Muscle layer of duodenum (tissue), 2 donors: ENCODE measurements at regions not wholly inside any gene's neighbourhood (a gene's known extent, or its start where the extent isn't known, plus 50 kb on each side); places are given as distances from the start of the nearest gene placed in this dataset.

ENCODE experiments used
- H3K27ac ChIP-seq: one replicate; pipeline ENCODE4 v1.7.0; 2013; ENCODE audit warnings: mild to moderate bottlenecking, low read length
- H3K27me3 ChIP-seq: one replicate; pipeline ENCODE4 v1.7.0; 2013; ENCODE audit warnings: low read depth, mild to moderate bottlenecking, control low read depth, low read length
- H3K36me3 ChIP-seq, 2 donors: one replicate each; pipeline ENCODE4 v1.7.0; 2013; ENCODE audit warnings: low read length in 2 of 2, control low read depth in 1 of 2, mild to moderate bottlenecking in 1 of 2; ENCODE audit not compliant: insufficient read depth in 2 of 2, control insufficient read depth in 1 of 2
- H3K4me1 ChIP-seq, 2 donors: one replicate each; pipeline ENCODE4 v1.7.0; 2013; ENCODE audit warnings: low read length in 2 of 2, mild to moderate bottlenecking in 2 of 2, control low read depth in 1 of 2, moderate library complexity in 1 of 2; ENCODE audit not compliant: insufficient read depth in 2 of 2, control insufficient read depth in 1 of 2
- H3K4me3 ChIP-seq, 2 donors: one replicate each; pipeline ENCODE4 v1.7.0; 2013; ENCODE audit warnings: low read length in 2 of 2, low read depth in 1 of 2, mild to moderate bottlenecking in 1 of 2
- H3K9me3 ChIP-seq, 2 donors: one replicate each; pipeline ENCODE4 v1.7.0; 2013; ENCODE audit warnings: low read length in 2 of 2, control low read depth in 1 of 2, mild to moderate bottlenecking in 1 of 2; ENCODE audit not compliant: control insufficient read depth in 1 of 2
- donor health status: healthy.

- Histone ChIP-seq H3K36me3 (no peaks in the 10 kb centered on the region), H3K4me3 (no peak overlapping the region), H3K9me3 (no peaks in the 10 kb centered on the region), H3K27me3 (no peaks in the 10 kb centered on the region), H3K27ac (no peak overlapping the region), H3K4me1 (no peaks in the 10 kb centered on the region)
These were observed 209.9 kb upstream of the HMGA2 start for GRCh38 chr12:65614259-65614889.

GRCh38 chr12:65615118-65615517 lies 209.2 kb upstream of the HMGA2 start:
- Histone ChIP-seq H3K36me3 (no peaks in the 10 kb centered on the region), H3K4me1 (no peaks in the 10 kb centered on the region), H3K27ac (no peak overlapping the region), H3K9me3 (no peaks in the 10 kb centered on the region), H3K27me3 (no peaks in the 10 kb centered on the region), H3K4me3 (no peak overlapping the region)

GRCh38 chr12:65616022-65616421 lies 208.3 kb upstream of the HMGA2 start:
- H3K36me3 ChIP-seq = no peaks in the 10 kb centered on the region
- no peaks in the 10 kb centered on the region for H3K4me1 ChIP-seq
- no peak overlapping the region for H3K27ac ChIP-seq
- H3K27me3 ChIP-seq = no peaks in the 10 kb centered on the region
- no peak overlapping the region for H3K4me3 ChIP-seq
- H3K9me3 ChIP-seq = no peaks in the 10 kb centered on the region

GRCh38 chr12:65618588-65618987 lies 205.7 kb upstream of the HMGA2 start:
- Histone ChIP-seq H3K4me3 (no peak overlapping the region), H3K27ac (no peak overlapping the region), H3K36me3 (no peaks in the 10 kb centered on the region), H3K9me3 (no peaks in the 10 kb centered on the region), H3K27me3 (no peaks in the 10 kb centered on the region), H3K4me1 (no peaks in the 10 kb centered on the region)

GRCh38 chr12:65619018-65619417 lies 205.3 kb upstream of the HMGA2 start:
- no peak overlapping the region for H3K27ac ChIP-seq
- H3K36me3 ChIP-seq = no peaks in the 10 kb centered on the region
- no peaks in the 10 kb centered on the region for H3K27me3 ChIP-seq
- H3K9me3 ChIP-seq = no peaks in the 10 kb centered on the region
- no peaks in the 10 kb centered on the region for H3K4me1 ChIP-seq
- H3K4me3 ChIP-seq = no peak overlapping the region

- H3K4me3 ChIP-seq = no peak overlapping the region
- no peaks in the 10 kb centered on the region for H3K9me3 ChIP-seq
- no peaks in the 10 kb centered on the region for H3K27me3 ChIP-seq
- H3K4me1 ChIP-seq = no peaks in the 10 kb centered on the region
- no peak overlapping the region for H3K27ac ChIP-seq
- H3K36me3 ChIP-seq = no peaks in the 10 kb centered on the region
These were observed 204.2 kb upstream of the HMGA2 start for GRCh38 chr12:65620046-65620445.

- Histone ChIP-seq H3K4me1 (no peaks in the 10 kb centered on the region), H3K36me3 (no peaks in the 10 kb centered on the region), H3K9me3 (no peaks in the 10 kb centered on the region), H3K4me3 (no peak overlapping the region), H3K27me3 (no peaks in the 10 kb centered on the region), H3K27ac (no peak overlapping the region)
These were observed 202.2 kb upstream of the HMGA2 start for GRCh38 chr12:65622056-65622455.

- Histone ChIP-seq H3K27ac (no peak overlapping the region), H3K27me3 (no peaks in the 10 kb centered on the region), H3K4me3 (no peak overlapping the region), H3K9me3 (no peaks in the 10 kb centered on the region), H3K36me3 (no peaks in the 10 kb centered on the region), H3K4me1 (no peaks in the 10 kb centered on the region)
These were observed 200.8 kb upstream of the HMGA2 start for GRCh38 chr12:65623507-65623906.

GRCh38 chr12:65624554-65625086 lies 199.7 kb upstream of the HMGA2 start:
- no peaks in the 10 kb centered on the region for H3K9me3 ChIP-seq
- no peak overlapping the region for H3K27ac ChIP-seq
- H3K36me3 ChIP-seq = no peaks in the 10 kb centered on the region
- no peaks in the 10 kb centered on the region for H3K4me1 ChIP-seq
- H3K4me3 ChIP-seq = no peak overlapping the region
- no peaks in the 10 kb centered on the region for H3K27me3 ChIP-seq

GRCh38 chr12:65628061-65628460 lies 196.2 kb upstream of the HMGA2 start:
- Histone ChIP-seq H3K9me3 (no peaks in the 10 kb centered on the region), H3K4me3 (no peak overlapping the region), H3K4me1 (peaks cover 0 to 4% of the 10 kb centered on the region in 2 donors), H3K36me3 (peaks cover 0 to 6% of the 10 kb centered on the region in 2 donors), H3K27ac (no peak overlapping the region), H3K27me3 (no peaks in the 10 kb centered on the region)

GRCh38 chr12:65630555-65630954 lies 193.7 kb upstream of the HMGA2 start:
- Histone ChIP-seq H3K27ac (no peak overlapping the region), H3K4me1 (peaks cover 0 to 4% of the 10 kb centered on the region in 2 donors), H3K4me3 (no peak overlapping the region)

GRCh38 chr12:65631621-65632111 lies 192.6 kb upstream of the HMGA2 start:
- Histone ChIP-seq H3K9me3 (no peaks in the 10 kb centered on the region), H3K4me3 (no peak overlapping the region), H3K27ac (no peak overlapping the region), H3K27me3 (no peaks in the 10 kb centered on the region), H3K36me3 (peaks cover 0 to 6% of the 10 kb centered on the region in 2 donors), H3K4me1 (peaks cover 0 to 4% of the 10 kb centered on the region in 2 donors)

More at GRCh38 chr12:65630555-65630954, 193.7 kb upstream of the HMGA2 start:
- H3K9me3 ChIP-seq = no peaks in the 10 kb centered on the region
- no peaks in the 10 kb centered on the region for H3K27me3 ChIP-seq
- H3K36me3 ChIP-seq = peaks cover 0 to 6% of the 10 kb centered on the region in 2 donors
